HCT116 (cell line): ENCODE measurements at regions not wholly inside any gene's neighbourhood (a gene's known extent, or its start where the extent isn't known, plus 50 kb on each side); places are given as distances from the start of the nearest gene placed in this dataset.

Experiments used
- ATAC-seq: fragments of 200-7000 bp; cut with Tn5 transposase; 2 replicates; pipeline ENCODE4 v1.9.1; 2020; ENCODE audit warnings: mild to moderate bottlenecking, moderate library complexity
- BruUV-seq: library from RNA; stranded (reverse); fragments of 400-500 nt; replicated peaks from 2 replicates; lab custom pipeline; 2021; lab: Mats Ljungman, UMichigan
- CTCF ChIA-PET: fragments of 300-600 bp; sonication (Branson Sonifier 250); formaldehyde crosslinking; loops from one replicate; lab custom pipeline; 2021; ENCODE audit warnings: antibody characterized with exemption; lab: Charles Lee
- POLR2A ChIA-PET: fragments of 300-600, 350-600 bp; sonication (Branson Sonifier 250); formaldehyde crosslinking; loops from one replicate; lab custom pipeline; 2021; ENCODE audit warnings: antibody characterized with exemption; lab: Charles Lee
- RAD21 ChIA-PET, 2 experiments: fragments of 300-600 bp; sonication (Branson Sonifier 250); formaldehyde crosslinking; loops; one replicate each; lab custom pipeline; 2023; ENCODE audit warnings: low total read pairs in 2 of 2; ENCODE audit not compliant: uncharacterized antibody in 2 of 2, unreplicated experiment in 2 of 2, low non-redundant PET in 1 of 2; lab: Charles Lee
- DNase-seq: peaks from one replicate; pipeline ENCODE4 v3.0.0-alpha.2; 2010; ENCODE audit warnings: low read depth, low spot score
- H2AFZ ChIP-seq: fragments of 200-600 bp; shearing (Covaris generic), sonication (generic); 2 replicates; pipeline ENCODE4 v1.6.1; 2017; ENCODE audit warnings: low read depth, mixed run types, mixed read lengths, antibody characterized with exemption, low read length; ENCODE audit not compliant: poor library complexity, severe bottlenecking
- H3K27ac ChIP-seq: 2 replicates; pipeline ENCODE4 v1.5.1; 2012; ENCODE audit warnings: low read depth, low read length
- H3K27me3 ChIP-seq: fragments of 200-600 bp; sonication (generic); 2 replicates; pipeline ENCODE4 v1.6.1; 2016; ENCODE audit warnings: mixed run types, low read length, mixed read lengths; ENCODE audit not compliant: insufficient read depth
- H3K36me3 ChIP-seq, 2 experiments: fragments of 200-500 bp in 1 of 2; fragments of 200-600 bp in 1 of 2; sonication (Bioruptor generic) in 1 of 2; sonication (generic) in 1 of 2; 2 replicates each; pipeline versions ENCODE4 v1.5.1 to v1.6.1; 2014 to 2016; ENCODE audit warnings: low read length in 2 of 2, inconsistent platforms in 1 of 2, mixed read lengths in 1 of 2, mixed run types in 1 of 2; ENCODE audit not compliant: insufficient read depth in 2 of 2, control insufficient read depth in 1 of 2
- H3K4me1 ChIP-seq, 2 experiments: fragments of 200-600 bp in 1 of 2; sonication (generic) in 1 of 2; 2 replicates each; pipeline versions ENCODE4 v1.5.1 to v1.6.1; 2012 to 2017; ENCODE audit warnings: low read length in 2 of 2, inconsistent platforms in 1 of 2, mild to moderate bottlenecking in 1 of 2, mixed read lengths in 1 of 2, mixed run types in 1 of 2, moderate library complexity in 1 of 2; ENCODE audit not compliant: insufficient read depth in 2 of 2, control insufficient read depth in 1 of 2
- H3K4me2 ChIP-seq: fragments of 200-600 bp; sonication (generic); 2 replicates; pipeline ENCODE4 v1.6.1; 2017; ENCODE audit warnings: mixed run types, low read length, mixed read lengths
- H3K4me3 ChIP-seq, 2 experiments: fragments of 200-600 bp in 1 of 2; sonication (generic) in 1 of 2; replicated peaks in 1 of 2; 2 replicates each; pipeline ENCODE4 v1.5.1; 2011 to 2016; ENCODE audit warnings: low read length in 2 of 2, control low read depth in 1 of 2, low read depth in 1 of 2, mild to moderate bottlenecking in 1 of 2, mixed read lengths in 1 of 2, mixed run types in 1 of 2
- H3K79me2 ChIP-seq: fragments of 200-600 bp; sonication (generic); 2 replicates; pipeline ENCODE4 v1.6.1; 2017; ENCODE audit warnings: mild to moderate bottlenecking, mixed run types, low read length, moderate library complexity, mixed read lengths; ENCODE audit not compliant: insufficient read depth
- H3K9ac ChIP-seq: fragments of 200-600 bp; sonication (generic); 2 replicates; pipeline ENCODE4 v1.6.1; 2016; ENCODE audit warnings: low read length, mixed read lengths
- H3K9me2 ChIP-seq: fragments of 200-600 bp; sonication (generic), shearing (Covaris generic); 2 replicates; pipeline ENCODE4 v1.6.1; 2017; ENCODE audit warnings: mixed run types, mild to moderate bottlenecking, moderate library complexity; ENCODE audit not compliant: insufficient read depth
- H3K9me3 ChIP-seq, 2 experiments: fragments of 200-500 bp in 1 of 2; fragments of 200-600 bp in 1 of 2; sonication (Bioruptor generic) in 1 of 2; sonication (generic) in 1 of 2; 2 replicates each; pipeline ENCODE4 v1.6.1; 2014 to 2017; ENCODE audit warnings: low read length in 2 of 2, mixed read lengths in 2 of 2, inconsistent platforms in 1 of 2, low read depth in 1 of 2, mild to moderate bottlenecking in 1 of 2, mixed run types in 1 of 2, moderate library complexity in 1 of 2; ENCODE audit not compliant: control insufficient read depth in 1 of 2, insufficient read depth in 1 of 2
- H4K20me1 ChIP-seq: fragments of 200-600 bp; sonication (generic), shearing (Covaris generic); 2 replicates; pipeline ENCODE4 v1.6.1; 2017; ENCODE audit warnings: mixed run types, mild to moderate bottlenecking, moderate library complexity; ENCODE audit not compliant: insufficient read depth
- ATF3 ChIP-seq: IDR thresholded peaks from 2 replicates; pipeline ENCODE4 v1.6.1; 2012
- CTCF ChIP-seq, 3 experiments: fragments of 200-600 bp in 1 of 3; sonication (generic) in 1 of 3; IDR thresholded peaks in 2 of 3; conservative IDR thresholded peaks in 1 of 3; 2 replicates each; pipeline ENCODE4 v1.5.1; 2012 to 2017; ENCODE audit warnings: low read depth in 2 of 3, low read length in 2 of 3, antibody characterized with exemption in 1 of 3, borderline replicate concordance in 1 of 3, control low read depth in 1 of 3, mild to moderate bottlenecking in 1 of 3, mixed read lengths in 1 of 3, mixed run types in 1 of 3, moderate library complexity in 1 of 3; ENCODE audit not compliant: insufficient read depth in 1 of 3
- EZH2phosphoT487 ChIP-seq: fragments of 200-600 bp; IDR thresholded peaks from 2 replicates; pipeline ENCODE4 v1.6.1; 2018; ENCODE audit warnings: antibody characterized with exemption, borderline replicate concordance
- POLR2A ChIP-seq: IDR thresholded peaks from 2 replicates; pipeline ENCODE4 v1.7.0; 2011; ENCODE audit warnings: borderline replicate concordance; ENCODE audit not compliant: insufficient read depth, insufficient read length; ENCODE audit errors: extremely low read depth
- POLR2AphosphoS5 ChIP-seq: IDR thresholded peaks from 2 replicates; pipeline ENCODE4 v1.6.1; 2011; ENCODE audit warnings: mild to moderate bottlenecking, low read depth, low read length, moderate library complexity
- RAD21 ChIP-seq: IDR thresholded peaks from 2 replicates; pipeline ENCODE4 v1.6.1; 2012; ENCODE audit warnings: low read depth, mild to moderate bottlenecking
- SIN3A ChIP-seq: IDR thresholded peaks from 2 replicates; pipeline ENCODE4 v1.6.1; 2012; ENCODE audit warnings: low read depth
- ZNF274 ChIP-seq: fragments of 200-500 bp; sonication (Bioruptor generic); IDR thresholded peaks from 2 replicates; pipeline ENCODE4 v1.6.1; 2014; ENCODE audit warnings: mild to moderate bottlenecking, low read depth, low read length, inconsistent platforms
- intact Hi-C: fragments of 100-400 bp; cut with micrococcal nuclease; formaldehyde crosslinking; loops from 2 replicates; pipeline ENCODE4 v1.10.0; 2022

DNA sequence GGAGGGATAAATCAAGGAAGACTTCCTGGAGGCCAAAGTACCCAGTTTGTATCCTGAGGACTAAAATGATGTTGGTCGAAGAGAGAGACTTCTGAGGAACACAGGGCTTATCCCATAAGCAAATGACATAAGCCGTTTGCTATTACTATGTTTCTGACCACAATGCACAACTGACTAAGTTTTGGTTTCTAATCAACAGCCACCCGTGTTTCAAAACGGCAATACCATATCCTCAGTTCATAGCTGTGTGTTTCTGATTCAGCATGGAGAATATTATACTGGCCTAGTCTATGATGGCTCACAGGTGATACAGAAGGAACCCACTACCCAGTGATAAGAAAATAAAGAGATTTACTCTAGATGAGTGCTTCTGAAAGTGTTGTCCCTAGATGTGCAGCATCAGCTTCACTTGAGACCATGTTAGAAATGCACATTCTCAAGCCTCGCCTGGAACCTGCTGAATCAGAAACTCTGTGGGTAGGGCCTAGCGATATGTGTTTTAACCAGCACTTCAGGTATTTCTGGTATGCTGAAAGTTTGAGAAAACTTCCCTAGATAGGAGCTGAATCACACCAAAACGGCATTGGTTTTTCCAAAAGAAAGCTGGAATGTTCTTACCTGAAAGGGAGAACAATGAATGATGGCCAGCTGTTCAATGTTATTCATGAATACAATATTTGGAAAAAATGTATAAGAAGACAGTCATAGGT lies 639.7 kb upstream of the NR2F2 start:
- no peaks in the 10 kb centered on the region for H3K79me2 ChIP-seq
- H3K27me3 ChIP-seq, result no peaks in the 10 kb centered on the region
- H3K4me2 ChIP-seq, result no peak overlapping the region
- CTCF ChIA-PET, result no interaction called here
- peaks cover 0 to 8% of the 10 kb centered on the region in 2 experiments; a peak in 1 of 4 replicates for H3K9me3 ChIP-seq
- H3K9ac ChIP-seq, result no peak overlapping the region
- no peaks in the 10 kb centered on the region for H3K9me2 ChIP-seq
- POLR2A ChIA-PET, result no interaction called here
- no peaks in the 10 kb centered on the region for H4K20me1 ChIP-seq
- RAD21 ChIA-PET, result no interaction called here
- no peaks in the 10 kb centered on the region for H3K36me3 ChIP-seq
- no peak overlapping the region for H2AFZ ChIP-seq
- no peak overlapping the region for H3K27ac ChIP-seq
- DNase-seq (no peak), ATAC-seq (no peak)
- no peak overlapping the region for H3K4me3 ChIP-seq
- TF ChIP-seq ZNF274 (no peak), POLR2A (no peak), RAD21 (no peak), ATF3 (no peak), POLR2AphosphoS5 (no peak), SIN3A (no peak), EZH2phosphoT487 (no peak), CTCF (IDR thresholded peaks at IDR 0.05 in 2 of 3, conservative IDR thresholded peaks at IDR 0.05 in 1 of 3; ENCODE audit: borderline replicate concordance in 1 of 3, insufficient read depth in 1 of 3, low read depth in 2 of 3, low read length in 2 of 3) (no peak)
- intact Hi-C loops, result no loop called here
- H3K4me1 ChIP-seq, result no peaks in the 10 kb centered on the region
- BruUV-seq, result no TSS peak
